HEK293 (cell line): ENCODE measurements at regions not wholly inside any gene's neighbourhood (a gene's known extent, or its start where the extent isn't known, plus 50 kb on each side); places are given as distances from the start of the nearest gene placed in this dataset.

Experiments
- CTCF ChIA-PET: fragments of 350-600 bp; formaldehyde crosslinking; extraction: SDS; loops from one replicate; lab custom pipeline; 2021; ENCODE audit warnings: antibody characterized with exemption; lab: Yijun Ruan, JAX
- POLR2A ChIA-PET: fragments of 300-600 bp; formaldehyde crosslinking; extraction: SDS; loops from one replicate; lab custom pipeline; 2020; ENCODE audit warnings: antibody characterized with exemption, inconsistent platforms; lab: Yijun Ruan, JAX
- H3K27ac ChIP-seq: fragments of 200-500 bp; sonication (Bioruptor generic); 2 replicates; pipeline ENCODE4 v1.5.1; 2014; ENCODE audit warnings: low read depth, low read length, control low read depth, inconsistent platforms; ENCODE audit errors: extremely low read depth
- H3K36me3 ChIP-seq, 2 experiments: fragments of 200-500 bp in 1 of 2; sonication (Bioruptor generic) in 1 of 2; 1 replicate in 1 of 2; 2 replicates in 1 of 2; pipeline ENCODE4 v1.5.1; 2014 to 2017; ENCODE audit warnings: inconsistent platforms in 2 of 2, low read length in 2 of 2; ENCODE audit not compliant: control insufficient read depth in 2 of 2, insufficient read depth in 1 of 2
- H3K4me1 ChIP-seq: fragments of 200-500 bp; sonication (Bioruptor generic); 2 replicates; pipeline ENCODE4 v1.5.1; 2014; ENCODE audit warnings: mild to moderate bottlenecking, low read length, inconsistent platforms; ENCODE audit not compliant: control insufficient read depth, insufficient read depth
- H3K4me3 ChIP-seq: 2 replicates; pipeline ENCODE4 v1.5.1; 2011; ENCODE audit warnings: low read depth, mild to moderate bottlenecking, control low read depth, low read length, moderate library complexity
- H3K9me3 ChIP-seq: fragments of 200-500 bp; sonication (Bioruptor generic); 2 replicates; pipeline ENCODE4 v1.5.1; 2014; ENCODE audit warnings: low read depth, low read length, inconsistent platforms; ENCODE audit not compliant: control insufficient read depth, insufficient read depth
- EGR2 ChIP-seq: fragments of 450-650 bp; formaldehyde crosslinking; IDR thresholded peaks from 2 replicates; pipeline ENCODE4 v1.5.1; 2016; ENCODE audit warnings: low read depth, missing biosample characterization, missing genetic modification characterization
- MYNN ChIP-seq: fragments of 450-650 bp; formaldehyde crosslinking; IDR thresholded peaks from 2 replicates; pipeline ENCODE4 v1.5.1; 2016; ENCODE audit warnings: missing biosample characterization, missing genetic modification characterization, borderline replicate concordance
- PRDM10 ChIP-seq: fragments of 450-650 bp; formaldehyde crosslinking; IDR thresholded peaks from 2 replicates; pipeline ENCODE4 v1.5.1; 2016; ENCODE audit warnings: missing biosample characterization, missing genetic modification characterization
- SALL2 ChIP-seq: fragments of 450-650 bp; formaldehyde crosslinking; IDR thresholded peaks from 2 replicates; pipeline ENCODE4 v1.5.0; 2017; ENCODE audit warnings: missing biosample characterization, mild to moderate bottlenecking, missing genetic modification characterization, borderline replicate concordance
- SCRT1 ChIP-seq: fragments of 450-650 bp; formaldehyde crosslinking; IDR thresholded peaks from 2 replicates; pipeline ENCODE4 v1.5.1; 2016; ENCODE audit warnings: missing biosample characterization, missing genetic modification characterization, borderline replicate concordance
- SP2 ChIP-seq: fragments of 450-650 bp; formaldehyde crosslinking; IDR thresholded peaks from 2 replicates; pipeline ENCODE4 v1.5.1; 2016; ENCODE audit warnings: missing biosample characterization, missing genetic modification characterization
- TRIM28 ChIP-seq: IDR thresholded peaks from 2 replicates; pipeline ENCODE4 v1.6.1; 2011; ENCODE audit warnings: low read length, control low read depth, borderline replicate concordance
- YY2 ChIP-seq: fragments of 450-650 bp; formaldehyde crosslinking; IDR thresholded peaks from 2 replicates; pipeline ENCODE4 v1.5.1; 2016; ENCODE audit warnings: missing biosample characterization, missing genetic modification characterization
- ZFHX2 ChIP-seq: fragments of 450-650 bp; formaldehyde crosslinking; conservative IDR thresholded peaks from 2 replicates; pipeline ENCODE4 v1.5.1; 2016; ENCODE audit warnings: missing biosample characterization, missing genetic modification characterization
- ZFP3 ChIP-seq: fragments of 450-650 bp; formaldehyde crosslinking; IDR thresholded peaks from 2 replicates; pipeline ENCODE4 v1.5.1; 2016; ENCODE audit warnings: low read depth, missing biosample characterization, missing genetic modification characterization
- ZIC2 ChIP-seq: fragments of 450-650 bp; formaldehyde crosslinking; IDR thresholded peaks from 2 replicates; pipeline ENCODE4 v1.5.1; 2016; ENCODE audit warnings: missing biosample characterization, missing genetic modification characterization
- ZNF132 ChIP-seq: fragments of 450-650 bp; formaldehyde crosslinking; IDR thresholded peaks from 2 replicates; pipeline ENCODE4 v1.5.1; 2017; ENCODE audit warnings: missing biosample characterization, missing genetic modification characterization, borderline replicate concordance
- ZNF133 ChIP-seq: fragments of 450-650 bp; formaldehyde crosslinking; IDR thresholded peaks from 2 replicates; pipeline ENCODE4 v1.5.1; 2016; ENCODE audit warnings: missing biosample characterization, missing genetic modification characterization
- ZNF146 ChIP-seq: fragments of 450-650 bp; formaldehyde crosslinking; IDR thresholded peaks from 2 replicates; pipeline ENCODE4 v1.5.1; 2016; ENCODE audit warnings: missing biosample characterization, missing genetic modification characterization
- ZNF184 ChIP-seq: fragments of 450-650 bp; IDR thresholded peaks from 2 replicates; pipeline ENCODE4 v1.5.1; 2018; ENCODE audit warnings: missing biosample characterization, mild to moderate bottlenecking, missing genetic modification characterization
- ZNF202 ChIP-seq: fragments of 450-650 bp; formaldehyde crosslinking; IDR thresholded peaks from 2 replicates; pipeline ENCODE4 v1.5.1; 2016; ENCODE audit warnings: missing biosample characterization, missing genetic modification characterization, borderline replicate concordance
- ZNF214 ChIP-seq: fragments of 450-650 bp; formaldehyde crosslinking; IDR thresholded peaks from 2 replicates; pipeline ENCODE4 v1.5.1; 2017; ENCODE audit warnings: missing biosample characterization, mild to moderate bottlenecking, missing genetic modification characterization, borderline replicate concordance
- ZNF221 ChIP-seq: fragments of 450-650 bp; formaldehyde crosslinking; IDR thresholded peaks from 2 replicates; pipeline ENCODE4 v1.5.1; 2017; ENCODE audit warnings: missing biosample characterization, missing genetic modification characterization, borderline replicate concordance
- ZNF23 ChIP-seq: fragments of 450-650 bp; formaldehyde crosslinking; IDR thresholded peaks from 2 replicates; pipeline ENCODE4 v1.5.1; 2016; ENCODE audit warnings: missing biosample characterization, missing genetic modification characterization, borderline replicate concordance
- ZNF239 ChIP-seq: fragments of 450-650 bp; formaldehyde crosslinking; IDR thresholded peaks from 2 replicates; pipeline ENCODE4 v1.5.1; 2016; ENCODE audit warnings: missing biosample characterization, missing genetic modification characterization
- ZNF350 ChIP-seq: fragments of 450-650 bp; formaldehyde crosslinking; IDR thresholded peaks from 2 replicates; pipeline ENCODE4 v1.5.0; 2017; ENCODE audit warnings: missing biosample characterization, mild to moderate bottlenecking, missing genetic modification characterization
- ZNF37A ChIP-seq: fragments of 450-650 bp; IDR thresholded peaks from 2 replicates; pipeline ENCODE4 v1.5.1; 2018; ENCODE audit warnings: missing biosample characterization, missing genetic modification characterization
- ZNF398 ChIP-seq: fragments of 450-650 bp; formaldehyde crosslinking; IDR thresholded peaks from 2 replicates; pipeline ENCODE4 v1.5.1; 2017; ENCODE audit warnings: missing biosample characterization, missing genetic modification characterization
- ZNF514 ChIP-seq: fragments of 450-650 bp; formaldehyde crosslinking; IDR thresholded peaks from 2 replicates; pipeline ENCODE4 v1.5.1; 2016; ENCODE audit warnings: missing biosample characterization, missing genetic modification characterization
- ZNF701 ChIP-seq: fragments of 450-650 bp; formaldehyde crosslinking; IDR thresholded peaks from 2 replicates; pipeline ENCODE4 v1.5.1; 2016; ENCODE audit warnings: missing biosample characterization, missing genetic modification characterization
- TF ChIP-seq, protein P1 (sequence below): fragments of 450-650 bp; formaldehyde crosslinking; IDR thresholded peaks from 2 replicates; pipeline ENCODE4 v1.5.1; 2016; ENCODE audit warnings: missing biosample characterization, missing genetic modification characterization

DNA sequence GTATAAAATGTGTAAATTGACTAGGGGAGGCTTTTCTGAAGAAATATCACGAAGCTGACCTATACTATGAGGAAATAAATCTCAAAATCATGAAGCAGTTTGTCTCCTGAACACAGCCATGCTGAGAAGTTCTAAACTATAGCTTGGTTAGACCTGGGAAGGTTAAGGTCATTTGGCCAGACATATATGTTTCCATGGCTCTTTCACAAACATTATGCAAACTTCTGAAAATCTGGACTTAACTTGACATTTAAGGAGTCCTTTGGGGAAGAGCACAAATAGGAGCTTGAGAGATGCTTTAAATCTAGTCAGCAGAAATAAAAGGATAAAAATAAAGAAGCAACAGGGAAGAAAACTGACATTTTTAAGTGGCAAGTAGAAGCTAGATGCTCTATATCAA is 115.9 kb upstream of the MEOX2 start:
- no peak overlapping the region for H3K4me3 ChIP-seq
- POLR2A ChIA-PET, result no interaction called here
- H3K27ac ChIP-seq, result no peak overlapping the region
- CTCF ChIA-PET, result no interaction called here
- no peaks in the 10 kb centered on the region for H3K4me1 ChIP-seq
- no peak for TF ChIP-seq ZNF221 (tag by site-specific recombination)
- no peak for TF ChIP-seq SCRT1 (tag by site-specific recombination)
- TF ChIP-seq ZNF214, result no peak
- no peak for TF ChIP-seq SP2 (tag by site-specific recombination)
- no peaks in the 10 kb centered on the region for H3K36me3 ChIP-seq
- no peaks in the 10 kb centered on the region for H3K9me3 ChIP-seq

GRCh38 chr7:15801551-15801950 is 115.1 kb upstream of the MEOX2 start:
- H3K4me3 ChIP-seq, result no peak overlapping the region
- CTCF ChIA-PET, result no interaction called here
- no peak overlapping the region for H3K27ac ChIP-seq
- H3K4me1 ChIP-seq, result no peaks in the 10 kb centered on the region
- no peaks in the 10 kb centered on the region for H3K36me3 ChIP-seq
- H3K9me3 ChIP-seq, result no peaks in the 10 kb centered on the region
- no peak for TF ChIP-seq ZNF398 (tag by site-specific recombination)
- TF ChIP-seq ZNF23 (tag by site-specific recombination), result no peak
- no peak for TF ChIP-seq ZNF239 (tag by site-specific recombination)
- TF ChIP-seq ZFHX2, result no peak
- no peak for TF ChIP-seq EGR2 (tag by site-specific recombination)
- TF ChIP-seq SALL2, result no peak
- no peak for TF ChIP-seq ZNF701 (tag by site-specific recombination)
- no peak for TF ChIP-seq ZFP3 (tag by site-specific recombination)
- TF ChIP-seq ZNF221 (tag by site-specific recombination), result no peak
- no peak for TF ChIP-seq YY2 (tag by site-specific recombination)
- TF ChIP-seq ZNF350, result no peak
- no peak for TF ChIP-seq ZNF133
- no peak for TF ChIP-seq ZNF146 (tag by site-specific recombination)
- no peak for TF ChIP-seq ZNF202 (tag by site-specific recombination)
- no peak for TF ChIP-seq ZNF184
- TF ChIP-seq ZNF514 (tag by site-specific recombination), result no peak
- TF ChIP-seq, protein P1, sequence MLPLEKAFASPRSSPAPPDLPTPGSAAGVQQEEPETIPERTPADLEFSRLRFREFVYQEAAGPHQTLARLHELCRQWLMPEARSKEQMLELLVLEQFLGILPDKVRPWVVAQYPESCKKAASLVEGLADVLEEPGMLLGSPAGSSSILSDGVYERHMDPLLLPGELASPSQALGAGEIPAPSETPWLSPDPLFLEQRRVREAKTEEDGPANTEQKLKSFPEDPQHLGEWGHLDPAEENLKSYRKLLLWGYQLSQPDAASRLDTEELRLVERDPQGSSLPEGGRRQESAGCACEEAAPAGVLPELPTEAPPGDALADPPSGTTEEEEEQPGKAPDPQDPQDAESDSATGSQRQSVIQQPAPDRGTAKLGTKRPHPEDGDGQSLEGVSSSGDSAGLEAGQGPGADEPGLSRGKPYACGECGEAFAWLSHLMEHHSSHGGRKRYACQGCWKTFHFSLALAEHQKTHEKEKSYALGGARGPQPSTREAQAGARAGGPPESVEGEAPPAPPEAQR, result no peak
- no peak for TF ChIP-seq TRIM28
- TF ChIP-seq ZNF37A (tag by site-specific recombination), result no peak
- POLR2A ChIA-PET, result no interaction called here

DNA sequence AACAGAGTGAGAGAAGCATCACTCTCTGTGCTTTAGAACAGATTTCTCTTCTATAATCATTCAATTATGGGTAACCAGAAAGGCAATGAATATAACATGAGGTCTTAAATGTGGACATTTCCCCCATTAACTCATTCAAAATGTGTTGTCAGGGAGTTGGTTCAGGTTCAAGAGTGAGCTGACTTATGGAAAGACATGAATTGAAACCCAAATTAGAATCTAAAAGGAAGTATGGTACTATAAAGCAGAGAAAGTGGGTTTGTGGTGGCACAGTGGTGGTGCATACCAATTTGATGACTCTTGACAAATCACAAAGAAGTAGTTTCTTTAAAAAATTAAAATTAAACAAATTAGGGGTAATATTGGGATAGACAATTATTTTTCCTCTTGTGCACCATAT is 114.6 kb upstream of the MEOX2 start:
- ChIA-PET POLR2A (no interaction called here), CTCF (no interaction called here)
- Histone ChIP-seq H3K27ac (no peak overlapping the region), H3K9me3 (no peaks in the 10 kb centered on the region), H3K4me3 (no peak overlapping the region), H3K4me1 (no peaks in the 10 kb centered on the region), H3K36me3 (no peaks in the 10 kb centered on the region)
- TF ChIP-seq MYNN (no peak), ZNF132 (no peak), PRDM10 (tag by site-specific recombination) (no peak), ZIC2 (tag by site-specific recombination) (no peak)
